Neural cell (in vitro differentiated cells): ENCODE measurements at regions not wholly inside any gene's neighbourhood (a gene's known extent, or its start where the extent isn't known, plus 50 kb on each side); places are given as distances from the start of the nearest gene placed in this dataset.

Experiments
- H2AFZ ChIP-seq: fragments of 200-600, 300-800 bp; sonication (generic), shearing (Covaris generic); 2 replicates; pipeline ENCODE4 v1.6.0; 2014; ENCODE audit warnings: low read depth, mild to moderate bottlenecking, antibody characterized with exemption, low read length, moderate library complexity
- H3F3A ChIP-seq: fragments of 200-600 bp; shearing (Covaris generic); 2 replicates; pipeline ENCODE4 v1.6.1; 2016; ENCODE audit warnings: mild to moderate bottlenecking, moderate library complexity, mixed read lengths, antibody characterized with exemption, low read length; ENCODE audit not compliant: insufficient read depth, poor library complexity, severe bottlenecking
- H3K27ac ChIP-seq: fragments of 200-600, 300-800 bp; sonication (generic), shearing (Covaris generic); 2 replicates; pipeline ENCODE4 v1.5.1; 2014; ENCODE audit warnings: mild to moderate bottlenecking, low read length, moderate library complexity
- H3K27me3 ChIP-seq: fragments of 300-800, 200-600 bp; sonication (generic), shearing (Covaris generic); 2 replicates; pipeline ENCODE4 v1.6.0; 2014; ENCODE audit warnings: mild to moderate bottlenecking, low read depth, low read length, moderate library complexity; ENCODE audit not compliant: insufficient read depth
- H3K36me3 ChIP-seq: fragments of 300-800, 200-600 bp; sonication (generic), shearing (Covaris generic); 2 replicates; pipeline ENCODE4 v1.5.1; 2014; ENCODE audit warnings: mild to moderate bottlenecking, antibody characterized with exemption, low read length, moderate library complexity; ENCODE audit not compliant: insufficient read depth
- H3K4me2 ChIP-seq: fragments of 300-800, 200-600 bp; sonication (generic), shearing (Covaris generic); 2 replicates; pipeline ENCODE4 v1.6.0; 2014; ENCODE audit warnings: mild to moderate bottlenecking, low read length
- H3K4me3 ChIP-seq: fragments of 300-800, 200-600 bp; sonication (generic), shearing (Covaris generic); 2 replicates; pipeline ENCODE4 v1.5.1; 2014; ENCODE audit warnings: mild to moderate bottlenecking, low read length, moderate library complexity
- H3K79me2 ChIP-seq: fragments of 200-600 bp; shearing (Covaris generic); replicated peaks from 2 replicates; pipeline ENCODE4 v1.6.0; 2014; ENCODE audit warnings: mild to moderate bottlenecking, low read length, moderate library complexity; ENCODE audit not compliant: insufficient read depth
- H3K9ac ChIP-seq: fragments of 300-800, 200-600 bp; sonication (generic), shearing (Covaris generic); 2 replicates; pipeline ENCODE4 v1.6.1; 2016; ENCODE audit warnings: mild to moderate bottlenecking, low read length, mixed read lengths
- H3K9me2 ChIP-seq: fragments of 200-600 bp; shearing (Covaris generic); 2 replicates; pipeline ENCODE4 v1.6.1; 2016; ENCODE audit warnings: mild to moderate bottlenecking, low read length, mixed read lengths; ENCODE audit not compliant: insufficient read depth
- H3K9me3 ChIP-seq: fragments of 200-600, 300-800 bp; sonication (generic), shearing (Covaris generic); 2 replicates; pipeline ENCODE4 v1.6.1; 2016; ENCODE audit warnings: mild to moderate bottlenecking, mixed run types, low read length, moderate library complexity, mixed read lengths
- H4K20me1 ChIP-seq: fragments of 200-600 bp; shearing (Covaris generic); 2 replicates; pipeline ENCODE4 v1.6.1; 2016; ENCODE audit warnings: mild to moderate bottlenecking, mixed run types; ENCODE audit not compliant: insufficient read depth
- CTCF ChIP-seq: fragments of 450-650 bp; IDR thresholded peaks from 2 replicates; pipeline ENCODE4 v1.5.1; 2014; ENCODE audit warnings: antibody characterized with exemption, mild to moderate bottlenecking, moderate library complexity; ENCODE audit not compliant: poor library complexity, severe bottlenecking
- EP300 ChIP-seq: fragments of 450-650 bp; conservative IDR thresholded peaks from 2 replicates; pipeline ENCODE4 v1.6.1; 2014; ENCODE audit warnings: antibody characterized with exemption, mild to moderate bottlenecking, moderate library complexity; ENCODE audit not compliant: poor library complexity, severe bottlenecking
- EZH2 ChIP-seq: fragments of 200-600, 300-800 bp; shearing (Covaris generic), sonication (generic); IDR thresholded peaks from 2 replicates; pipeline ENCODE4 v1.6.1; 2014; ENCODE audit warnings: antibody characterized with exemption, low read length, borderline replicate concordance, mild to moderate bottlenecking; ENCODE audit not compliant: insufficient read depth, poor library complexity, severe bottlenecking
- MXI1 ChIP-seq: fragments of 450-650 bp; conservative IDR thresholded peaks from 2 replicates; pipeline ENCODE4 v1.6.1; 2014; ENCODE audit warnings: antibody characterized with exemption, mild to moderate bottlenecking; ENCODE audit not compliant: poor library complexity, severe bottlenecking
- POLR2AphosphoS5 ChIP-seq: IDR thresholded peaks from 2 replicates; pipeline ENCODE4 v1.6.1; 2012
- RAD21 ChIP-seq: fragments of 450-650 bp; conservative IDR thresholded peaks from 2 replicates; pipeline ENCODE4 v1.6.1; 2014; ENCODE audit warnings: antibody characterized with exemption, mild to moderate bottlenecking, moderate library complexity
- REST ChIP-seq: IDR thresholded peaks from 2 replicates; pipeline ENCODE4 v1.6.1; 2012; ENCODE audit warnings: borderline replicate concordance
- SMC3 ChIP-seq: fragments of 450-650 bp; conservative IDR thresholded peaks from 2 replicates; pipeline ENCODE4 v1.6.1; 2014; ENCODE audit warnings: antibody characterized with exemption, mild to moderate bottlenecking, moderate library complexity; ENCODE audit not compliant: poor library complexity
- TAF1 ChIP-seq: IDR thresholded peaks from 2 replicates; pipeline ENCODE4 v1.6.1; 2012; ENCODE audit warnings: low read depth

- Histone ChIP-seq H3K9me3 (no peaks in the 10 kb centered on the region), H3K4me2 (no peak overlapping the region), H3K4me3 (no peak overlapping the region), H3K36me3 (no peaks in the 10 kb centered on the region), H3K79me2 (no peaks in the 10 kb centered on the region), H4K20me1 (no peaks in the 10 kb centered on the region), H3K27ac (no peak overlapping the region), H3K9me2 (no peaks in the 10 kb centered on the region), H3K27me3 (no peaks in the 10 kb centered on the region), H2AFZ (no peak overlapping the region), H3F3A (no peaks in the 10 kb centered on the region), H3K9ac (no peak overlapping the region)
- TF ChIP-seq TAF1 (no peak), MXI1 (no peak), EP300 (no peak), SMC3 (no peak)
Measured at GRCh38 chr9:30582240-30582639, 1802.2 kb upstream of the ACO1 start.

- no peak overlapping the region for H3K27ac ChIP-seq
- no peak overlapping the region for H2AFZ ChIP-seq
- H3K4me3 ChIP-seq, result no peak overlapping the region
- no peaks in the 10 kb centered on the region for H3K9me3 ChIP-seq
- no peaks in the 10 kb centered on the region for H4K20me1 ChIP-seq
- H3K27me3 ChIP-seq, result no peaks in the 10 kb centered on the region
- no peak overlapping the region for H3K4me2 ChIP-seq
- no peaks in the 10 kb centered on the region for H3K9me2 ChIP-seq
- H3F3A ChIP-seq, result no peaks in the 10 kb centered on the region
- H3K36me3 ChIP-seq, result no peaks in the 10 kb centered on the region
- TF ChIP-seq TAF1 (no peak), MXI1 (no peak), RAD21 (no peak), CTCF (no peak), SMC3 (no peak), POLR2AphosphoS5 (no peak), REST (no peak), EP300 (no peak), EZH2 (no peak)
- H3K79me2 ChIP-seq, result no peaks in the 10 kb centered on the region
- H3K9ac ChIP-seq, result no peak overlapping the region
Measured at GRCh38 chr9:30584559-30584958, 1799.9 kb upstream of the ACO1 start.

- Histone ChIP-seq H3K79me2 (no peaks in the 10 kb centered on the region), H3K27me3 (no peaks in the 10 kb centered on the region), H3K27ac (no peak overlapping the region), H2AFZ (no peak overlapping the region), H3K9me2 (no peaks in the 10 kb centered on the region), H3K9ac (no peak overlapping the region), H3K4me2 (no peak overlapping the region), H3K9me3 (no peaks in the 10 kb centered on the region), H4K20me1 (no peaks in the 10 kb centered on the region), H3K36me3 (no peaks in the 10 kb centered on the region), H3K4me3 (no peak overlapping the region), H3F3A (no peaks in the 10 kb centered on the region)
- TF ChIP-seq EP300 (no peak), SMC3 (no peak), REST (no peak), CTCF (no peak), TAF1 (no peak), POLR2AphosphoS5 (no peak), RAD21 (no peak), EZH2 (no peak), MXI1 (no peak)
Measured at GRCh38 chr9:30591461-30591860, 1793.0 kb upstream of the ACO1 start.
